Endodermal cell (in vitro differentiated cells): ENCODE measurements at regions not wholly inside any gene's neighbourhood (a gene's known extent, or its start where the extent isn't known, plus 50 kb on each side); places are given as distances from the start of the nearest gene placed in this dataset.

ENCODE experiments used
- DNase-seq: peaks from one replicate; pipeline ENCODE4 v3.0.0-alpha.2; 2017
- H3K27ac ChIP-seq: 2 replicates; pipeline ENCODE4 v1.5.1; 2013; ENCODE audit warnings: mild to moderate bottlenecking, low read depth, low read length, moderate library complexity
- H3K27me3 ChIP-seq: 2 replicates; pipeline ENCODE4 v1.6.1; 2013; ENCODE audit warnings: mild to moderate bottlenecking, low read length, moderate library complexity; ENCODE audit not compliant: insufficient read depth, control insufficient read depth, poor library complexity, severe bottlenecking
- H3K36me3 ChIP-seq: 2 replicates; pipeline ENCODE4 v1.7.0; 2013; ENCODE audit warnings: mild to moderate bottlenecking, low read length, moderate library complexity; ENCODE audit not compliant: control insufficient read depth, insufficient read depth
- H3K4me1 ChIP-seq: one replicate; pipeline ENCODE4 v1.7.0; 2013; ENCODE audit warnings: low read length; ENCODE audit not compliant: control insufficient read depth, insufficient read depth
- H3K4me3 ChIP-seq: 2 replicates; pipeline ENCODE4 v1.5.1; 2013; ENCODE audit warnings: mild to moderate bottlenecking, low read length, moderate library complexity
- H3K9ac ChIP-seq: 2 replicates; pipeline ENCODE4 v1.6.1; 2013; ENCODE audit warnings: mild to moderate bottlenecking, low read length, moderate library complexity; ENCODE audit not compliant: poor library complexity, severe bottlenecking; ENCODE audit errors: extremely low read depth
- H3K9me3 ChIP-seq: 2 replicates; pipeline ENCODE4 v1.6.1; 2013; ENCODE audit warnings: mild to moderate bottlenecking, low read length, moderate library complexity; ENCODE audit not compliant: control insufficient read depth
- H3K27ac Mint-ChIP-seq: 2 replicates; pipeline ENCODE4 v1.8.0; 2020; ENCODE audit warnings: mixed read lengths
- H3K27me3 Mint-ChIP-seq: 2 replicates; pipeline ENCODE4 v1.8.0; 2021; ENCODE audit warnings: mild to moderate bottlenecking, mixed read lengths; ENCODE audit not compliant: insufficient read depth
- H3K36me3 Mint-ChIP-seq: 2 replicates; pipeline ENCODE4 v1.8.0; 2020; ENCODE audit warnings: low read depth, mixed read lengths
- H3K4me1 Mint-ChIP-seq: 2 replicates; pipeline ENCODE4 v1.8.0; 2020; ENCODE audit warnings: mixed read lengths
- H3K4me3 Mint-ChIP-seq: 2 replicates; pipeline ENCODE4 v1.8.0; 2020; ENCODE audit warnings: mild to moderate bottlenecking, moderate library complexity, mixed read lengths
- H3K9me3 Mint-ChIP-seq: 2 replicates; pipeline ENCODE4 v1.8.0; 2020; ENCODE audit warnings: mild to moderate bottlenecking, mixed read lengths
- WGBS, 2 experiments: methylation state at CpG; one replicate each; pipeline versions ENCODE4 v1.1.5 to v1.1.7; 2013; ENCODE audit warnings: missing lambda C conversion rate in 2 of 2, mixed read lengths in 1 of 2; ENCODE audit not compliant: insufficient coverage in 1 of 2, insufficient read length in 1 of 2; 5-methylcytosine and 5-hydroxymethylcytosine counted together
- TF ChIP-seq, protein P1 (sequence below): fragments of 200-600 bp; sonication (generic); conservative IDR thresholded peaks from 2 replicates; pipeline ENCODE4 v1.5.0; 2021; ENCODE audit warnings: antibody characterized with exemption, mild to moderate bottlenecking

DNA sequence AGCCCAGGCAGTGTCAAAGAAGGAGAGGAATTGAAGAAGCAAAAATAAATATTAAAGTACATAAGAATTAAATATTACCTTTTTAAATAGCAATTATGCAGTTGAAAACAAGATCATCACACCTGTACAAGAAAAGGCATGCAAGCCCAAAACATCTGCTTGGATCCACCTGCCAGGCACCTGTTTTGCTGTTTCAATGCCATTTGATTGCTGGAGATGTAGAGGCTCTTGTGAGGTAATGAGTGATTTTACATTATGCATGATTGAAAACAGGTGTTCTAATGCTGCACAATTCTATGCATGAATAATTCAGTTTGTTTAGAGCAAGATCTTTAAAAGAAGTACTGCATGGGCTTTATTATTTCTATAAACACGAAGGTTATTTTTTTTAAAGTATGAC is 700.6 kb upstream of the ZEB2 start:
- Mint-ChIP-seq H3K27me3 (no peaks in the 10 kb centered on the region), H3K4me1 (peaks cover 2% of the 10 kb centered on the region), H3K4me3 (no peak overlapping the region), H3K27ac (no peak overlapping the region), H3K9me3 (no peaks in the 10 kb centered on the region), H3K36me3 (no peaks in the 10 kb centered on the region)
- TF ChIP-seq, protein P1, sequence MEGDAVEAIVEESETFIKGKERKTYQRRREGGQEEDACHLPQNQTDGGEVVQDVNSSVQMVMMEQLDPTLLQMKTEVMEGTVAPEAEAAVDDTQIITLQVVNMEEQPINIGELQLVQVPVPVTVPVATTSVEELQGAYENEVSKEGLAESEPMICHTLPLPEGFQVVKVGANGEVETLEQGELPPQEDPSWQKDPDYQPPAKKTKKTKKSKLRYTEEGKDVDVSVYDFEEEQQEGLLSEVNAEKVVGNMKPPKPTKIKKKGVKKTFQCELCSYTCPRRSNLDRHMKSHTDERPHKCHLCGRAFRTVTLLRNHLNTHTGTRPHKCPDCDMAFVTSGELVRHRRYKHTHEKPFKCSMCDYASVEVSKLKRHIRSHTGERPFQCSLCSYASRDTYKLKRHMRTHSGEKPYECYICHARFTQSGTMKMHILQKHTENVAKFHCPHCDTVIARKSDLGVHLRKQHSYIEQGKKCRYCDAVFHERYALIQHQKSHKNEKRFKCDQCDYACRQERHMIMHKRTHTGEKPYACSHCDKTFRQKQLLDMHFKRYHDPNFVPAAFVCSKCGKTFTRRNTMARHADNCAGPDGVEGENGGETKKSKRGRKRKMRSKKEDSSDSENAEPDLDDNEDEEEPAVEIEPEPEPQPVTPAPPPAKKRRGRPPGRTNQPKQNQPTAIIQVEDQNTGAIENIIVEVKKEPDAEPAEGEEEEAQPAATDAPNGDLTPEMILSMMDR, result no peak
- no peak for DNase-seq
- 97% methylated on average over 1 of the region's 1 CpG; no CpG with 5 or more reads in 1 of the 2 experiments for WGBS, 2 experiments
- no peaks in the 10 kb centered on the region for H3K9me3 ChIP-seq
- peaks cover 10% of the 10 kb centered on the region for H3K27me3 ChIP-seq
- H3K4me1 ChIP-seq, result peaks cover 4% of the 10 kb centered on the region
- H3K9ac ChIP-seq, result no peak overlapping the region
- H3K27ac ChIP-seq, result no peak overlapping the region
- no peaks in the 10 kb centered on the region for H3K36me3 ChIP-seq
- no peak overlapping the region for H3K4me3 ChIP-seq

DNA sequence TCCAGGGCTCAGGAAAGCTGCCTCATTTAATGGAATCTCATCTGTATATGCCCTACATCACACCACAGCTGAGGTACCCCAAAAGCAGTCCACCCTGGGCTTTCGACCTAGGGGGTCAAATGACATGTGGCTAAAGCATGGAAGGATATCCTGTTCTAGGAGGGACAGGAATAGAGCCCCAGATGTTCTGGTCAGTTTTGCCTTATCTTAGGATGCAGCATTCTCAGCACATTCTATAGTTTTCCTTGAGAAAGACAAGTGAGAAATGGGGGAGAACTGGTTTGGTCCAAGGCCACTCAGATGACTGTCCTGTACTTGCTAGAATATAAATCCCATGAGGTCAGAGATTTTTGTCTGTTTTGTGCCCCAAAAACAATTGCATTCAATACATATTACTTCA is 688.0 kb upstream of the ZEB2 start:
- no peaks in the 10 kb centered on the region for H3K27me3 ChIP-seq
- H3K27ac Mint-ChIP-seq, result no peak overlapping the region
- TF ChIP-seq, protein P1, result no peak
- H3K4me1 ChIP-seq, result no peaks in the 10 kb centered on the region
- H3K9me3 Mint-ChIP-seq, result peaks cover 16% of the 10 kb centered on the region
- no peaks in the 10 kb centered on the region for H3K36me3 ChIP-seq
- H3K9me3 ChIP-seq, result peaks cover 7% of the 10 kb centered on the region
- H3K4me3 Mint-ChIP-seq, result no peak overlapping the region
- DNase-seq, result no peak
- 76% methylated on average over 1 of the region's 1 CpG; no CpG with 5 or more reads in 1 of the 2 experiments for WGBS, 2 experiments
- H3K27me3 Mint-ChIP-seq, result no peaks in the 10 kb centered on the region
- H3K9ac ChIP-seq, result no peak overlapping the region
- H3K36me3 Mint-ChIP-seq, result peaks cover 2% of the 10 kb centered on the region
- no peaks in the 10 kb centered on the region for H3K4me1 Mint-ChIP-seq
- no peak overlapping the region for H3K27ac ChIP-seq
- no peak overlapping the region for H3K4me3 ChIP-seq

DNA sequence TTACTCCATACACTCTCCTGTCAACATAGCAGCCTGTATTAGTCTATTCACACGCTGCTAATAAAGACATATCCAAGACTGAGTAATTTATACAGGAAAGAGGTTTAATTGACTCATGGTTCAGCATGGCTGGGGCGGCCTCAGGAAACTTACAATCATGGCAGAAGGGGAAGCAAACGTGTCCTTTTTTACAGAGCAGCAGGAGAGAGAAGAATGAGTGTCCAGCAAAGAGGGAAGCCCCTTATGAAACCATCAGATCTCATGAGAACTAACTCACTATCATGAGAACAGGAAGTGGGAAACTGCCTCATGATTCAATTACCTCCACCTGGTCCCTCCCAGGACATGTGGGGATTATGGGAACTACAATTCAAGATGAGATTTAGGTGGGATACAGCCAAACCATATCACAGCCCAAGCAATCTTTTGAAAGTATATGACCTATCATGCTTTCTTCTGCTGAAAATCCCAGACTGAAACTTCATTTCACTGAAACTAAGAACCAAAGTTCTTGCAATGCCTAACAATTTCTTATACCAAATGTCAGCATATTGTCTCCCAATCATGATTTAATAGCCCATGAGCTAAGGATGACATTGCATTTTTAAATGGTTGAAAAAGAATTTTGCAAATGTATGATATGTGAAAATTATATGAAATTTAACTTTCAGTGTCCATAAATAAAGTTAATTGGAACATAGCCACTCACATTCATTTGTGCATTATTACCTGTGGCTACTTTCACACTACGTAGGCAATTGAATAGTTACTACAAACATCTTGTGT is 686.8 kb upstream of the ZEB2 start:
- H3K9ac ChIP-seq, result no peak overlapping the region
- TF ChIP-seq, protein P1, result peak; percentile 16
- H3K36me3 ChIP-seq, result no peaks in the 10 kb centered on the region
- Mint-ChIP-seq H3K4me1 (no peaks in the 10 kb centered on the region), H3K27me3 (no peaks in the 10 kb centered on the region), H3K9me3 (peaks cover 16% of the 10 kb centered on the region), H3K4me3 (no peak overlapping the region), H3K27ac (no peak overlapping the region), H3K36me3 (peaks cover 2% of the 10 kb centered on the region)
- H3K4me3 ChIP-seq, result no peak overlapping the region
- H3K4me1 ChIP-seq, result no peaks in the 10 kb centered on the region
- peaks cover 7% of the 10 kb centered on the region for H3K9me3 ChIP-seq
- no peaks in the 10 kb centered on the region for H3K27me3 ChIP-seq
- H3K27ac ChIP-seq, result no peak overlapping the region
- WGBS, 2 experiments, result 94% methylated on average over 4 of the region's 4 CpGs
- no peak for DNase-seq
